SIG-M5 treated with dmso at 0.1 percent for 504 hours (cell line): ENCODE measurements at regions not wholly inside any gene's neighbourhood (a gene's known extent, or its start where the extent isn't known, plus 50 kb on each side); places are given as distances from the start of the nearest gene placed in this dataset.
A peak's percentile ranks its signal among the peaks of the same experiment; 100 is the strongest.

ENCODE experiments used
- DNase-seq: peaks from one replicate; lab custom pipeline; 2025; ENCODE audit not compliant: unreplicated experiment; lab: John Stamatoyannopoulos, UW

GRCh38 chr2:147649998-147650397 lies 194.8 kb upstream of the ACVR2A start:
- DNase-seq, result no peak

- DNase-seq, result no peak
Measured at GRCh38 chr2:147649286-147649685, 195.5 kb upstream of the ACVR2A start.

DNA sequence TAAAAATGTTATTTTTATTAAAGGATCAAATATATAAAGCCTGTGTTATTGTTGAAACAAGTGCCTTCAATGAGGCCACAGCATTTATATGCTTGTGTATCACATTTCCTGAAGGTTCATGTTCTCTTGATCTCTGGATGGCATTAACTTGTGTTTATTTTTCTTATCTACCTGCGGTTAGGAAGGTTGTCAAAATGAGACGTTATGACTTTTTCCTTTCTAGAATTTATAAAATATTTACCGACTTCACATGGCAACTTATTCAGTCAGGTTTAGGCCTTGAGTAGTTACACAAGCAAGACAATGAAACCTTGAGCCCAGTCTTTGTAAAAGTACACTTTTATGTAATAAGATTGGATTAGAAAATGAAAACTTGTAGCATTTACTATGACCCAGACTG lies 196.4 kb upstream of the ACVR2A start:
- no peak for DNase-seq

DNA sequence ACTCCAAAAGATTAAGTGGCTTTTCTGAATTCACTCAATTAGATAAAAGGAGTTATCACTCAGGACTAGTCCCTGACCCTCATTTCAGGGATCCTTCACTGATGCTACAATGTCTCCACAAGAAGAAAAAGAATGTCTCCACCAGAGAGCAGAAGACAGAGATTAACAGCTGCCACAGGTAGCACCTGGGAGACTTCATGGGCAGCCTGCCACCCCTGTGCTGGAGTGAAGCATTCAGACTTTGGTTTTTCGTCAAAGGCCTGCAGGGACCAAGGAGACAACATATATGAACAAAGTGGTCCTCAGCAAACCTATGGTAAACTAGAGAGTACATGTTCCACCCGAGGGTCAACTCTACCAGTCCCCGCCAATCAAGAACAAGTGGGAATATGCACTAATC lies 197.0 kb upstream of the ACVR2A start:
- DNase-seq, result no peak

GRCh38 chr2:147646818-147647468 lies 197.9 kb upstream of the ACVR2A start:
- no peak for DNase-seq

- DNase-seq, result no peak
Measured at GRCh38 chr2:147644491-147644890, 200.3 kb upstream of the ACVR2A start.

DNA sequence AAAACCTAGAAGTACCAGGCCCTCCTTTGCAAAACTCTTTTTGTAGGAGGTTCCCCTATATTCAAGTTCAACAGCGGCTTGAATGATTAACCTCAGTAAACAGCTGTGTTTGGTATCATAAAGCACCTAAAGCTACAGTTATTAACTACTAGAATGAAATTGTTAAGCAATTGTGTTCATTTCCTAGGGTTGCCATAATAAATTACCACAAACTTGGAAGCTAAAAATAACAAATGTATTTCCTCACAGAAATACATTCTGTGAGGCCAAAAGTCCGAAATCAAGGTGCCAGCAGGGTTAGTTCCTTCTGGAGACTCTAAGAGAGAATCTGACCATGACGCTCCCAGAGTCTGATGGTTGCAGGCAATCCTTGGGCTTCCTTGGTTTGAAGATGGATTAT lies 202.1 kb upstream of the ACVR2A start:
- no peak for DNase-seq

GRCh38 chr2:147641651-147642050 lies 203.2 kb upstream of the ACVR2A start:
- DNase-seq, result no peak

- no peak for DNase-seq
Measured at GRCh38 chr2:147639891-147640290, 204.9 kb upstream of the ACVR2A start.

DNA sequence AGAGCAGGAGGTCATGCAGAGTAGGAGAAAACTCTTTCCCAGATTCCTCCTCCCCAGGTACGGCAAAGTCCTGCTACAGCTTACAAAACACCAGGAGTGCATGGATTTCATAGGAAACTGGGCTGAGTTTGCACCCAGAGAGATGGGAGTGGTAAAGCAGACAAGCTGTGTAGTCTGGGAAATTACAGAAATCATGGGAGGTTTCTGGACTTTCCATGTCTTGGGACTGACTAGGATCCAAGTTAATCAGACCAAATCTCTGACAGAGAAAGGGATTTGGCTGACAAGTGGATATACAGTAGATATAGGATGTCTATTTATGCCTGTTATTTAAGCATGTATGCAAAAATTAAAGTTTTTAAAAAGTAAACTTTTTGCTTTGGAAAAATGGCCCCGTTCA lies 205.4 kb upstream of the ACVR2A start:
- DNase-seq, result no peak

- no peak for DNase-seq
Measured at GRCh38 chr2:147636886-147637285, 207.9 kb upstream of the ACVR2A start.

- peak; percentile 47 for DNase-seq
Measured at GRCh38 chr2:147636238-147636882, 208.5 kb upstream of the ACVR2A start.

DNA sequence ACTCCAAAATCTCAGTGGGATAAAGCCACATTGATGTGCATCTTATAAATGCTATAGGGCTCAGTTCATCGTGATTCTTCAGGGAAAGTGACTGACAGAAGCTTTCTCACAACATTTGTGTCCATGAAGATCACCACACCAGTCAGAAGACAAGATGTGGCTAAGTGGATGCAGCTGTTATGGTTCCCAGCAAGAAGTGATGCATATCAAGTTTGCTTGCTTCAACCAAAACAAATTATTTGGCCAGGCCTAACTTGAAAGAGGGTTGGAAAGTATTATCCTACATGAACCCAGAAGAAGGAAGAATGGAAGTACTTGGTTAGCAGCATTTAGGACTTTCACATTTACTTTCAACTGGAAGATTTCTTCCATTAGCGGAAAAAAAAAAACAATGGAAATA lies 210.0 kb upstream of the ACVR2A start:
- DNase-seq, result no peak

GRCh38 chr2:147632198-147632597 lies 212.6 kb upstream of the ACVR2A start:
- no peak for DNase-seq

DNA sequence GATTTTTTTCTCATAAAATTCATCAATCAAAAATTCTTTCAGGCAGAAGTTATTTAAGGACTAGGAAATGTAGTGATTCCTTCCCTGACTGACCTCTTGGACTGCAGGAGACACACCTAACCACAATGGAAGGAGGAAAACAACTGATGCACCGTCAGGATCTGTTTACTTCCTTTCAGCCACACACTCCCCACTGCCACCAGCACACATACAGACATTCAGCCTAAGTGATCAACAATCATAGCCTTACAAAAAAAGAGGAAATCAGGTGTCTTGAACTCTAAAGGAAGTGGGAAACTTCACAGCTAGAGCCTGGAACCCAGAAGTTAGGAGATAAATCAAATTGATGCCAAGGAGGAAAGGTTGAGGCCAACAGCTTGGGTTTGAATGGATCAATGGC lies 213.5 kb upstream of the ACVR2A start:
- no peak for DNase-seq

DNA sequence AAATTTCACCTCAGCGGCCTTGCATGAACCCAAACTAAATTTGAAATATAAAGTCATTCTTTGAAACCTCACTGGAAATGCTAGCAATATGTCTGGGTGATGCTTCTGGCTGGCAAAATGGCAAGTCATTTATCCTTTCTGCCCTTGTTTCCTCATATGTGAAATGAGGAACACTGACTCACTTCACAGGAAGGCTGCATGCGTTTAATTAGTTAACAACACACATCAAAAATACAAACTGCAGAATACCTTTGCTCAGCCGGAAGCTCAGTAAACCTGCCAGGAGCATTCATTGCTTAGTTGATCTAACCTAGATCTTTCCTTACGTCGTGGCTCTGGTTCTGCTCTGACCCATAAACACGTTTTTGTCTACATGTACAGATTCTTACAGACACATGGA lies 214.2 kb upstream of the ACVR2A start:
- peak; percentile 29 for DNase-seq

- peak; percentile 31 for DNase-seq
Measured at GRCh38 chr2:147628971-147629421, 215.8 kb upstream of the ACVR2A start.

DNA sequence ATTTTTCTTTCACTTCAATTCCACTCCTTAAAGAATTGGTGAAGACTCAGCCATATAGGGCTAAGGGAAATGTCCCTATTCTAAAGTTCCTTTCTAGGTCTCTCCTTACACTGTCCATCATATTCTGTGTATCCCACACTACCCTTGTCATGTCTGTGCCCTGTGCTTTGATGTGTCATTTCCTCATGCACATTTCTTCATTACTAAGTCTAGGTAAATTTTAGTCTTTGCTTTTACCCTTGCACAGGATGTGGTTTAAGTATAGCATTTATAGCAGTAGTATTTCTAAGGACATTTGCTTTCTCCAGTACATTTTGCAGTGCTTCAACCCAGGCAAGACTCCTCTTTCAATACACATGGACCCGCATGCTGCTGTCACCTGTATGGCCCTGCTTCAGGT lies 221.5 kb upstream of the ACVR2A start:
- DNase-seq, result no peak

- no peak for DNase-seq
Measured at GRCh38 chr2:147621656-147622197, 223.1 kb upstream of the ACVR2A start.

- no peak for DNase-seq
Measured at GRCh38 chr2:147619808-147620207, 225.0 kb upstream of the ACVR2A start.

DNA sequence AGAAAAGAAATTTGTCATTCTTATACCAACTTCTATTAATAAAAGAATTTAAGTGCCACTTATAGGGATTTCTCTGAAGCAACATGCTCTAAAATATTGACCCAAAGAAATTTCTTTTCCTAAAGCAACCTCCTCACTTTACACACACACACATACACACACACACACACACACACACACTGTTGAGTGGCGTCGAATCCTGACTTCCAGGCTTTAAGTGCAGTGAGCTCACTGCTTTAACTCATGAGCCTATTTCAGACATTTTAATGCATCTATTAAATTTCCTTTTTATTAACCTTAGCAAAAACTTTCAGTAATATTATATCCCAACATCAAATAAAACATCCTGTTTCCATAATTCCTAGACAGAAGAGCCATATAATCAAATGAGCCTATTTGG lies 229.1 kb upstream of the ACVR2A start:
- DNase-seq, result no peak

DNA sequence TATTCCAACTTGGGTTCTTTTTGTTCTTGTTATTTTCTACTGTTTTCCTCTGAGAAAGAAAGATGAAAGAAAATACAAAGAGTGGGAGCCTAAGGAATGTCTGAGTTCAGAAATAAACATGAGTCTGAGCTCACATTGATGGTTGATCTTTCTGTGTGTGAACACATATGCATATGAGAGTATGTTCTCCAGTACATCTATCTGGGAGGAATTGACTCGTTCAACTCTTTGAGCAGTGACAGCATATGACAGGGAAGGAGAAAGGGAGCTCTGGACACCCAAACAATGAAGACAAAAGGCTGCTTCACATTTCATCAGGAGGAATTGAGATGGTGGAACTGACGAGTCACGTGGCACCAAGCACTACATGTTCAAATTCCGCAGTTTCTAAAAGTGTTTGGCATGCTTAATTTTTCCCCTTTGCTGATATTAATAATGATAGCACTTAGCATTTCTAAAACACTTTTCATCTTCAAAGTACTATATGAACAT lies 229.8 kb upstream of the ACVR2A start:
- no peak for DNase-seq
